ENCODE measurements at regions not wholly inside any gene's neighbourhood (a gene's known extent, or its start where the extent isn't known, plus 50 kb on each side); places are given as distances from the start of the nearest gene placed in this dataset.
A peak's percentile ranks its signal among the peaks of the same experiment; 100 is the strongest.
"Not testable (repeated sequence)": the region's sequence is repeated elsewhere in the genome, so short reads cannot be mapped to it uniquely, and the experiment has no call there.

DNA sequence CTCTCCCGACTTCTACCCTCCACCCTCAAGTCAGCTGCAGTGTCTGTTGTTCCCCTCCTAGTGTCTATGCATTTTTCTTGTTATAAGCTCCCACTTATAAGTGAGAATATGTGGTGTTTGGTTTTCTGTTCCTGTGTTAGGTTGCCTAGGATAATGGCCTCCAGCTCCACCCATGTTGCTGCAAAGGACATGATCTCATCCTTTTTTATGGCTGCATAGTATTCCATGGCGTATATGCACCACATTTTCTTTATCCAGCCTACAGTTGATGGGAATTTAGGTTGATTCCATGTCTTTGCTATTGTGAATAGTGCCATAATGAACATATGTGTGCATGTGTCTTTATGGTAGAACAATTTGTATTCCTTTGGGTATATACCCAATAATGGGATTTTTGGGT lies 80.7 kb downstream of the SPTSSA start:
- DNase-seq: not testable (repeated sequence)

DNA sequence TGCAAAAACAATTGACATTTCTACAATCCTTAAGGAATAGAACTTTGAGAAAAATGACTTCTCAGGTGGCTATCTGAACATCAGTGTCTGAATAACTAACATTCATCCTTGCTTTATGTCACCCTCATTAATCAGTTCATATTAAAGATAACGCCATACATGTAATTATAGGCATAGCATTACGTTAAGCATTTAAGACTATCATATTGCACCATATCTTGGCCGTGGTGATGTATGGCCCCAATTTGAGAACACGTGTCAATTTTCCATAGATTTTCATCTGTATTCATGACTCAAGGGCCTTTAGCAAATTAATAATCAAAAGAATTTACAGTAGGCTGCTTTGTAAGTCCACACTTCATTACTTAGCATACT lies 81.6 kb downstream of the SPTSSA start:
- DNase-seq: no peak

DNA sequence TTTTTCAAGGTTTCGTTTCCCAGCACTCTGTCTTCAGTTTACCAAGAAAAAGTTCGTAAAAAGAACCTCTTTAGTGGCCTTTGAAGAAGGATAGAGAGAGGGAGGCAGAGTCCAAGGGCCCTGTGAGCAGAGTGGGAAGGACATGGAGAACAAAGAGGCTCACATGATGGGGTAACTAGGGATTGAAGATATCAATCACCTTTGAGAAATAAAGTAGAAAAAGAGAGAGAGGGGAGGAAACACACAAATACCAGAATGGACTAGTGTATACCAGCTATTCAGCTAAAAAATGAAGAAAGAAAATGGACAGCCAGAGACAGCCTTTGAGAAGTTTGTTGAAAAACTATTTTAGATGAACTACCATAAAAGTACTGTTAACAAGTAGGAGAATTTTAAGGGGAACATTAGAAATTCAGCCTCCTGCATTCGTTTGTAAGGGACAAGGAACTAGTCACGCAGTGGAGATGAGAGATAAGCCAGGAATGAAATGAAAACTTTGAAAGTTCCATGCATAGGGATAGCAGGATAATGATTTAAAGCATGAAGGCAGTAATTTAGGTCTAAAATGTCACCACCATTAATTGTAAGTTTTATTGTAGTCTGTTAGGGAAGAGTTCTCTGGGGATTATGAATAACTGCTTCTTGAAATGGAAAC lies 82.1 kb downstream of the SPTSSA start:
- no peak for DNase-seq

- no peak for DNase-seq
Observed at GRCh38 chr14:34376649-34377267, 85.3 kb downstream of the SPTSSA start.

DNA sequence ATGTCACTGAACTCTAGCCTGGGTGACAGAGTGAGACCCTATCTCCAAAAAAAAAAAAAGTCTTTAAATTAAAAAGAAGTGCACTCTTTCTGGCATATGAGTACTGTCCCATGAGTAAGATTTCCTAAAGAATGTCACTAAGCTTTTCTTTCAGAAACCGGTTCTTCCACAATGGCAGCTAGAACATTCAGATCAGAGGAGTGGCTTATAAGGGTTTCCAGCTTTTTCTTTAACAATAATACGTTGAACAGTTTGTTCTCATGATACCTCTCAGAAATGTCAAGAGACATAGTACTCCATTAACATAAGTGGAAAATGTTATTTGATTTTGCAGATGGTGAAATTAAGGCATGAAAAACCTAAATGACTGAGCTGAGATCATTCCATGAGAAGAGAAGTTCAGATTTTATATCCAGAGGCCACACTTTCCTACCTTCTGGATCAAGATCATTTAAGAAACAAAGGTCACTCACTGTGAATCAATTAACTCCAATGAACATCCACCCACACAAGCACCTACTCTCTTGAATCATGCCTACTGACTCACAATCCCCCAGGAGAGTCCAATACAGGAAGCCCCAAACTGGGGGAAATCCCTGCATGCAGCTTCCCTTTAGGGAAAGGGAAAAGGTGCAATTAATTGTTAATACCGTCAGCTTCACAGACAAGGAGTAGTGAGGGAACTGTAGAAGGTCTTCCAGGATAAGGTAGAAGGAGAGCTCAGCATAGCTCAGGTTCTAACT lies 86.9 kb downstream of the SPTSSA start:
- DNase-seq: no peak

DNA sequence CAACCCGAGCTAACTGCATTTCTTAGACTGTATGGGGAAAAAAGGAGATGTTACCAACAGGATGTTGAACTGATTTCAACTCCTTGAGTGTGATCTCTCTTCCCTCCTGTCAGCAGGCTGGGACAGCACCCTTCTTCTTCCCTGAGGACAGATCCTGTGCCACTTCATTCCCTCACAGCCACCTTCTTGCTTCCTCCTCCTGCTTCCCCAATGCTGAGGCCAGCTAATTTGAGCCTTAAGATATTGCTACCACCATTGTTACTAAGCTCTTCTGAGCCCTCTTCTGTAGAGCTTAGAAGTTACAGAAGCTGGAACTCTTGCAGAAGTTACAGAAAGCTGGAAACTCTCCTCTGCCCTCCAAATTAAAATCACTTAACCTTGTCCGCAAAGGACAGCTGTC lies 88.8 kb downstream of the SPTSSA start:
- no peak for DNase-seq

GRCh38 chr14:34372786-34373185 lies 89.3 kb downstream of the SPTSSA start:
- DNase-seq: no peak

GRCh38 chr14:34369648-34370030 lies 92.4 kb downstream of the SPTSSA start:
- DNase-seq: no peak

DNA sequence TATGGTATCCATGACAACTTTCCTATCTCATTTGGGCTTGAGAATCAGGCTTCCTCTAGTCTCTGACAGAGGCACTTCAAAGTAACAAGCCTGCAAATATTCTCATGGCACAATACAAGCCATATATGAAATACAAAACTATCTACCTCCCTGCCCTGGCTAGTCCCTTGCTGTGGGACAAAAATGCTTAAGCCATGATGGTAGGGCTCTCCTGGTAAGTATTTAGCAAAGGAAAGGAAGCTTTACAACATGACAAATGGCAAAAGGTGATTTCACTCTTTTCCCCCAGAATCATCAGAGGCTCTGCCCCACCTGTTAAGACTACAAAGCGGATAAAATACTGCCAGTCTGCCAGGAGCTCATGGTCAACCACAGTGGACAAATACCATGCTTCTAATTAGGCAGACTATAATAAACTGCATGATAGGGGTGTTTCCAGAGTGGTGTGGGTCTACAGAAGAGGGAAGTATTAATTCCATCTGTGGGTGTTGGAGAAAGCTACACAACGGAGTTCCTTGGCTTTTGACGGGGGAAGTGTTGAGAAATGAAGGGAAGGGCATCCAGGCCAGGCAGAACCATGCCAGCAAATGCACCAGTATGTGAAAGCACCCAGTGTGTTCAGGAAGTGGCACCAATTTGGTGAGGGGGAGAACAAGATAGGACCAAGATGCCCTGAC lies 92.9 kb downstream of the SPTSSA start:
- no peak for DNase-seq

GRCh38 chr14:34368115-34368970 lies 93.7 kb downstream of the SPTSSA start:
- no peak for DNase-seq

GRCh38 chr14:34365309-34365915 lies 96.6 kb downstream of the SPTSSA start:
- no peak for DNase-seq

DNA sequence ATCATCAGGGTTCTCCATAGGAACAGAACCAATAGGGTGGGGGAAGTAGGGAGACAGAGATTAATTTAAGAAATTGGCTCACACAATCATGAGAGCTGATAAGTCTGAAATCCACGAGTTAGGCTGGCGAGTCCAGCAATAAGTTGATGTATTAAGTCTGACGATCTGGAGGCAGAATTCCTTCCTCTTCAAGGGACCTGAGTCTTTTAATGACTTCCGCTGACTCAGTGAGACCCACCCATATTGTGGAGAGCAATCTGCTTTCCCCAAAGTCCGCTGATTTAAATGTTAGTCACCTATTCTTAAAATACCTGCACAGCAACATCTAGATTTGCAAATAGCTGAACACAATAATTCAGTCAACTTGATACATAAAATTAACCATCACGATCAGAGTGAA lies 97.8 kb downstream of the SPTSSA start:
- no peak for DNase-seq

GRCh38 chr14:34363733-34364134 lies 98.3 kb downstream of the SPTSSA start:
- no peak for DNase-seq

- DNase-seq: no peak
Observed at GRCh38 chr14:34362641-34363251, 99.3 kb downstream of the SPTSSA start.

DNA sequence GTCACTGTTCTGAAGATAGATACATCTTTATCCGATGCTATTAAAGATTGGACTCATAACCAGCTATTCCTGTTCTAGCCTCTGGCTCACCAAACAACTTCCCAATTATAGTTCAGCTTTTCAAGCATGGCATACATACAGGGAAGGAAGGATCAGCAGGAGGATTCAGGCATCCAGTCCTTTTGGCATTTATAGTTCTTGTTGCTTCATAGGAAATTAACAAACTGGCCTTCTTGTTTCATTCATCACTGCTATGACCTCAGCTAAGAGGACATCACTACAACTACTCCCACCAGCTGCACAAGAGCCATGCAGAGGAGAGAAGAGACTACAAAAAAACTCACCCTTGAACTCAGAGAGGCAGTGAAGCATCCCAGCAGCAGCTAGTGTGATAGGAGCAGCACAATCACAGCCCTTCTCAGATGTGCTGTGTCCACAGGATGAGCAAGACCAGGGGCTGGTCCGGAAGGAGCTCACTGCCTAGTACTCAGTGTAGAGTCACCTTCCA lies 100.5 kb downstream of the SPTSSA start:
- no peak for DNase-seq

- no peak for DNase-seq
Observed at GRCh38 chr14:34359420-34360117, 102.5 kb downstream of the SPTSSA start.

- no peak for DNase-seq
Observed at GRCh38 chr14:34356264-34356654, 105.8 kb downstream of the SPTSSA start.

GRCh38 chr14:34355584-34356263 lies 106.3 kb downstream of the SPTSSA start:
- DNase-seq: peak in 3 of 14 donors; percentile 5 to 72 (median 19)

GRCh38 chr14:34354556-34354955 lies 107.5 kb downstream of the SPTSSA start:
- DNase-seq: no peak

GRCh38 chr14:34350903-34351302 lies 111.1 kb downstream of the SPTSSA start:
- no peak for DNase-seq
